ENCODE measurements at regions not wholly inside any gene's neighbourhood (a gene's known extent, or its start where the extent isn't known, plus 50 kb on each side); places are given as distances from the start of the nearest gene placed in this dataset.

DNA sequence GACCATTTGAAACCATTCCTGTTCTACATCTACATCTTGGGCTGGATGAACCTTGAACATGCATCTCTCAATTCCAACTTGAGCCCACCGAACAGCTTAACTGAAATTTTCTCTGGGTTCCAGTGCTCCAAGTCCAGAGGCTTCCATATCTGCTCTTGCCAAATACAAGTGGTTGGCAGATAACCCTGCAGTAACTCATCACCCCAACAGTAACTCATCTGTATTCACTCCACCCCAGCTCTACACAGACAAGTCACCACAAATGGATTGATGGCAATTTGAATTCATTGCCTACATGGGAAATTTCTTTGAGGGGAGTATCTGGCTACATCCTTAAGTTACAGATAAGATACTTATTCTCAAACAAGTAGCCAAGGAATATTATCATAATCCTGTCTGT, 502.4 kb upstream of the TNP1 start:
- TF ChIP-seq, protein P1, sequence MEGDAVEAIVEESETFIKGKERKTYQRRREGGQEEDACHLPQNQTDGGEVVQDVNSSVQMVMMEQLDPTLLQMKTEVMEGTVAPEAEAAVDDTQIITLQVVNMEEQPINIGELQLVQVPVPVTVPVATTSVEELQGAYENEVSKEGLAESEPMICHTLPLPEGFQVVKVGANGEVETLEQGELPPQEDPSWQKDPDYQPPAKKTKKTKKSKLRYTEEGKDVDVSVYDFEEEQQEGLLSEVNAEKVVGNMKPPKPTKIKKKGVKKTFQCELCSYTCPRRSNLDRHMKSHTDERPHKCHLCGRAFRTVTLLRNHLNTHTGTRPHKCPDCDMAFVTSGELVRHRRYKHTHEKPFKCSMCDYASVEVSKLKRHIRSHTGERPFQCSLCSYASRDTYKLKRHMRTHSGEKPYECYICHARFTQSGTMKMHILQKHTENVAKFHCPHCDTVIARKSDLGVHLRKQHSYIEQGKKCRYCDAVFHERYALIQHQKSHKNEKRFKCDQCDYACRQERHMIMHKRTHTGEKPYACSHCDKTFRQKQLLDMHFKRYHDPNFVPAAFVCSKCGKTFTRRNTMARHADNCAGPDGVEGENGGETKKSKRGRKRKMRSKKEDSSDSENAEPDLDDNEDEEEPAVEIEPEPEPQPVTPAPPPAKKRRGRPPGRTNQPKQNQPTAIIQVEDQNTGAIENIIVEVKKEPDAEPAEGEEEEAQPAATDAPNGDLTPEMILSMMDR (IDR thresholded peaks at IDR 0.05; ENCODE audit: low read depth, low read length): no peak
- TF ChIP-seq, protein P2, sequence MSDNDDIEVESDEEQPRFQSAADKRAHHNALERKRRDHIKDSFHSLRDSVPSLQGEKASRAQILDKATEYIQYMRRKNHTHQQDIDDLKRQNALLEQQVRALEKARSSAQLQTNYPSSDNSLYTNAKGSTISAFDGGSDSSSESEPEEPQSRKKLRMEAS (IDR thresholded peaks at IDR 0.05; ENCODE audit: low read depth, low read length): no peak
- no peak for TF ChIP-seq POLR2A (IDR thresholded peaks at IDR 0.05; ENCODE audit: extremely low read depth, insufficient read length)
- no peak for TF ChIP-seq MYC (IDR thresholded peaks at IDR 0.05; ENCODE audit: low read depth, low read length)

All from NB4 (cell line).